22Rv1 (cell line): ENCODE measurements at regions not wholly inside any gene's neighbourhood (a gene's known extent, or its start where the extent isn't known, plus 50 kb on each side); places are given as distances from the start of the nearest gene placed in this dataset.

Experiments used
- CTCF ChIP-seq: fragments of 450-650 bp; IDR thresholded peaks from 2 replicates; pipeline ENCODE4 v1.5.1; 2017; ENCODE audit warnings: mild to moderate bottlenecking
- ZFX ChIP-seq: fragments of 450-650 bp; IDR thresholded peaks from 2 replicates; pipeline ENCODE4 v1.6.1; 2017; ENCODE audit warnings: antibody characterized with exemption, borderline replicate concordance

GRCh38 chr6:118761645-118762044 lies 110.3 kb upstream of the CEP85L start:
- TF ChIP-seq CTCF (no peak), ZFX (no peak)
